H9 (cell line): ENCODE measurements at regions not wholly inside any gene's neighbourhood (a gene's known extent, or its start where the extent isn't known, plus 50 kb on each side); places are given as distances from the start of the nearest gene placed in this dataset.
A peak's percentile ranks its signal among the peaks of the same experiment; 100 is the strongest.

ENCODE experiments used
- DNase-seq: peaks from one replicate; pipeline ENCODE4 v3.0.0-alpha.2; 2017
- H2AFZ ChIP-seq: one replicate; pipeline ENCODE4 v1.6.1; 2013; ENCODE audit warnings: mild to moderate bottlenecking, low read length, control low read depth, moderate library complexity
- H2AK5ac ChIP-seq: 2 replicates; pipeline ENCODE4 v1.6.1; 2013; ENCODE audit warnings: low read length, control low read depth, mixed read lengths; ENCODE audit not compliant: insufficient read length
- H2BK120ac ChIP-seq: one replicate; pipeline ENCODE4 v1.6.1; 2013; ENCODE audit warnings: low read depth, mild to moderate bottlenecking, low read length, control low read depth, inconsistent platforms; ENCODE audit not compliant: poor library complexity, severe bottlenecking
- H2BK12ac ChIP-seq: 2 replicates; pipeline ENCODE4 v1.6.1; 2013; ENCODE audit warnings: low read length, control low read depth, mixed read lengths, low read depth; ENCODE audit not compliant: insufficient read length
- H2BK15ac ChIP-seq: 2 replicates; pipeline ENCODE4 v1.6.1; 2013; ENCODE audit warnings: low read depth, low read length, control low read depth
- H2BK20ac ChIP-seq: one replicate; pipeline ENCODE4 v1.6.1; 2013; ENCODE audit warnings: low read depth, mild to moderate bottlenecking, low read length, control low read depth, inconsistent platforms; ENCODE audit not compliant: poor library complexity, severe bottlenecking
- H2BK5ac ChIP-seq: 2 replicates; pipeline ENCODE4 v1.6.1; 2013; ENCODE audit warnings: low read length, control low read depth, mixed read lengths; ENCODE audit not compliant: insufficient read length
- H3K14ac ChIP-seq: 2 replicates; pipeline ENCODE4 v1.6.1; 2013; ENCODE audit warnings: low read length, control low read depth; ENCODE audit not compliant: insufficient read depth
- H3K18ac ChIP-seq: 2 replicates; pipeline ENCODE4 v1.6.1; 2013; ENCODE audit warnings: low read depth, mild to moderate bottlenecking, mixed read lengths, low read length, control low read depth; ENCODE audit not compliant: insufficient read length
- H3K23ac ChIP-seq: 2 replicates; pipeline ENCODE4 v1.6.1; 2013; ENCODE audit warnings: low read length, control low read depth, mixed read lengths, low read depth; ENCODE audit not compliant: insufficient read length
- H3K23me2 ChIP-seq: 2 replicates; pipeline ENCODE4 v1.6.1; 2013; ENCODE audit warnings: low read depth, mild to moderate bottlenecking, mixed read lengths, low read length, control low read depth; ENCODE audit not compliant: insufficient read length, poor library complexity, severe bottlenecking
- H3K27ac ChIP-seq: 2 replicates; pipeline ENCODE4 v1.5.1; 2013; ENCODE audit warnings: low read length, control low read depth, mixed read lengths, low read depth; ENCODE audit not compliant: insufficient read length
- H3K27me3 ChIP-seq: 2 replicates; pipeline ENCODE4 v1.6.1; 2013; ENCODE audit warnings: low read length, control low read depth, inconsistent platforms; ENCODE audit not compliant: insufficient read depth
- H3K4ac ChIP-seq: 2 replicates; pipeline ENCODE4 v1.6.1; 2013; ENCODE audit warnings: low read depth, mild to moderate bottlenecking, control low read depth, inconsistent platforms, low read length, moderate library complexity
- H3K4me1 ChIP-seq: 2 replicates; pipeline ENCODE4 v1.6.1; 2013; ENCODE audit warnings: low read length, control low read depth, inconsistent platforms; ENCODE audit not compliant: insufficient read depth
- H3K4me2 ChIP-seq: 2 replicates; pipeline ENCODE4 v1.6.1; 2013; ENCODE audit warnings: low read length, control low read depth, mixed read lengths; ENCODE audit not compliant: insufficient read length, insufficient read depth
- H3K56ac ChIP-seq: 2 replicates; pipeline ENCODE4 v1.6.1; 2013; ENCODE audit warnings: low read depth, mild to moderate bottlenecking, mixed read lengths, low read length, control low read depth; ENCODE audit not compliant: insufficient read length
- H3K79me1 ChIP-seq: 2 replicates; pipeline ENCODE4 v1.6.1; 2013; ENCODE audit warnings: low read depth, mild to moderate bottlenecking, moderate library complexity, low read length, control low read depth, inconsistent platforms; ENCODE audit not compliant: insufficient read depth, poor library complexity, severe bottlenecking
- H3K79me2 ChIP-seq: 2 replicates; pipeline ENCODE4 v1.6.1; 2013; ENCODE audit warnings: low read length, control low read depth, inconsistent platforms; ENCODE audit not compliant: insufficient read depth
- H3K9ac ChIP-seq: 2 replicates; pipeline ENCODE4 v1.6.1; 2013; ENCODE audit warnings: low read length, control low read depth, mixed read lengths; ENCODE audit not compliant: insufficient read length; ENCODE audit errors: extremely low read depth
- H3K9me3 ChIP-seq: one replicate; pipeline ENCODE4 v1.6.1; 2013; ENCODE audit warnings: low read depth, low read length, inconsistent platforms; ENCODE audit not compliant: control insufficient read depth
- H3T11ph ChIP-seq: one replicate; pipeline ENCODE4 v1.6.1; 2013; ENCODE audit warnings: mild to moderate bottlenecking, low read length, control low read depth, inconsistent platforms
- H4K20me1 ChIP-seq: one replicate; pipeline ENCODE4 v1.6.1; 2013; ENCODE audit not compliant: control insufficient read depth, insufficient read length, insufficient read depth
- H4K5ac ChIP-seq: 2 replicates; pipeline ENCODE4 v1.6.1; 2013; ENCODE audit warnings: low read depth, mild to moderate bottlenecking, mixed read lengths, low read length, control low read depth; ENCODE audit not compliant: insufficient read length
- H4K8ac ChIP-seq: replicated peaks from 2 replicates; pipeline ENCODE4 v1.6.1; 2013; ENCODE audit warnings: low read length, control low read depth, mixed read lengths, low read depth; ENCODE audit not compliant: insufficient read length
- H4K91ac ChIP-seq: 2 replicates; pipeline ENCODE4 v1.6.1; 2013; ENCODE audit warnings: low read depth, mild to moderate bottlenecking, moderate library complexity, mixed read lengths, low read length, control low read depth; ENCODE audit not compliant: insufficient read length
- H3K27ac Mint-ChIP-seq, 3 experiments: 2 replicates in 2 of 3; 3 replicates in 1 of 3; pipeline ENCODE4 v1.8.0; 2020 to 2021; ENCODE audit warnings: mixed read lengths in 3 of 3, mild to moderate bottlenecking in 1 of 3, moderate library complexity in 1 of 3
- H3K27me3 Mint-ChIP-seq: 2 replicates; pipeline ENCODE4 v1.8.0; 2021; ENCODE audit warnings: low read depth, mild to moderate bottlenecking, moderate library complexity, mixed read lengths
- H3K36me3 Mint-ChIP-seq, 3 experiments: 2 replicates in 2 of 3; 3 replicates in 1 of 3; pipeline ENCODE4 v1.8.0; 2020 to 2021; ENCODE audit warnings: low read depth in 3 of 3, mixed read lengths in 3 of 3; ENCODE audit not compliant: insufficient read depth in 1 of 3
- H3K4me1 Mint-ChIP-seq, 2 experiments: 2 replicates each; pipeline ENCODE4 v1.8.0; 2020; ENCODE audit warnings: mixed read lengths in 2 of 2
- H3K4me3 Mint-ChIP-seq, 2 experiments: 2 replicates in 1 of 2; 3 replicates in 1 of 2; pipeline ENCODE4 v1.8.0; 2020 to 2021; ENCODE audit warnings: mild to moderate bottlenecking in 2 of 2, mixed read lengths in 2 of 2, moderate library complexity in 1 of 2
- H3K9me3 Mint-ChIP-seq, 2 experiments: 2 replicates in 1 of 2; 3 replicates in 1 of 2; pipeline ENCODE4 v1.8.0; 2020; ENCODE audit warnings: mild to moderate bottlenecking in 2 of 2, mixed read lengths in 2 of 2, moderate library complexity in 1 of 2
- WGBS: extraction: QIAGEN DNeasy Blood & Tissue Kit; methylation state at CpG from one replicate; pipeline ENCODE4 v1.1.7; 2013; ENCODE audit warnings: missing lambda C conversion rate, low lambda C conversion rate, mixed read lengths; ENCODE audit not compliant: insufficient read length; ENCODE audit errors: extremely low coverage; 5-methylcytosine and 5-hydroxymethylcytosine counted together
- TF ChIP-seq, protein P1 (sequence below): fragments of 200-600 bp; sonication (generic); conservative IDR thresholded peaks from 3 replicates; pipeline ENCODE4 v1.8.0; 2021; ENCODE audit warnings: antibody characterized with exemption, mild to moderate bottlenecking

DNA sequence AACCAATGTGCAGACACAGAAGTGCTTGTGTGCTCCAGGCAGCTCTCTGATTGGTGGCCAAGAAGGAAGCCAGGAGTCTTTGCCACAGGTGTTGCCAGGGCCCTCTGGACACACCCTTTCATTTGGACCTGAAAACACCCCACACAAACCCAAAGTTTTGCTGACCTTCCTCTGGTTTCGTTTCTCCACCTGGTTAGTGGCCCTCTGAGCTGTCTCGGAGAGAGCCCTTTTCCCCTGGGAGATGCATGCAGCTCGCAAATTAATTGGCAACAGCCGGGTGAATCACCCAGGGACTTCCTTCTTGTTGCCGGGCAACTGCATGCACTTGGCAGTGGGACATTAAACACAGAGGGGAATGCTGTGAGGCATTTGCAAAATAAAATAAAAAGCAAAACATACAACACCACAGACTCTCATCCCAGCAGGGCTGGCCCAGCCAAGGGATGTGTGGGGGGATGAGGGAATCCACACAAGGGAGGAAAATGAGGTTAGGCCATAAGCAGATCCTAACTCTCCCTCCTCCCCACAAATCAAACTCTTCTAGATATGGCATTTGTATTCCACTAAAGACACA lies 286.6 kb downstream of the SOX9 start:
- Histone ChIP-seq H3K4me2 (no peak overlapping the region), H3K27me3 (peaks cover 40% of the 10 kb centered on the region; the same call in 1 of the 2 replicates), H2BK5ac (no peak overlapping the region), H3T11ph (no peak overlapping the region), H2BK12ac (no peak overlapping the region), H2BK20ac (no peak overlapping the region), H4K91ac (no peak overlapping the region), H3K4me1 (peaks cover 3% of the 10 kb centered on the region; the same call in 1 of the 2 replicates), H4K8ac (no peak overlapping the region), H3K23ac (no peak overlapping the region), H2AFZ (no peak overlapping the region), H2BK120ac (no peak overlapping the region), H3K23me2 (no peaks in the 10 kb centered on the region), H3K79me2 (no peaks in the 10 kb centered on the region), H3K14ac (no peak overlapping the region), H4K5ac (no peak overlapping the region), H3K9ac (no peak overlapping the region), H3K27ac (no peak overlapping the region), H3K18ac (no peak overlapping the region), H3K4ac (no peak overlapping the region), H2BK15ac (no peak overlapping the region), H3K9me3 (no peaks in the 10 kb centered on the region), H2AK5ac (no peak overlapping the region), H4K20me1 (no peaks in the 10 kb centered on the region), H3K56ac (no peak overlapping the region), H3K79me1 (no peaks in the 10 kb centered on the region)
- no peaks in the 10 kb centered on the region; a peak in 2 of 7 replicates for H3K36me3 Mint-ChIP-seq
- TF ChIP-seq, protein P1, sequence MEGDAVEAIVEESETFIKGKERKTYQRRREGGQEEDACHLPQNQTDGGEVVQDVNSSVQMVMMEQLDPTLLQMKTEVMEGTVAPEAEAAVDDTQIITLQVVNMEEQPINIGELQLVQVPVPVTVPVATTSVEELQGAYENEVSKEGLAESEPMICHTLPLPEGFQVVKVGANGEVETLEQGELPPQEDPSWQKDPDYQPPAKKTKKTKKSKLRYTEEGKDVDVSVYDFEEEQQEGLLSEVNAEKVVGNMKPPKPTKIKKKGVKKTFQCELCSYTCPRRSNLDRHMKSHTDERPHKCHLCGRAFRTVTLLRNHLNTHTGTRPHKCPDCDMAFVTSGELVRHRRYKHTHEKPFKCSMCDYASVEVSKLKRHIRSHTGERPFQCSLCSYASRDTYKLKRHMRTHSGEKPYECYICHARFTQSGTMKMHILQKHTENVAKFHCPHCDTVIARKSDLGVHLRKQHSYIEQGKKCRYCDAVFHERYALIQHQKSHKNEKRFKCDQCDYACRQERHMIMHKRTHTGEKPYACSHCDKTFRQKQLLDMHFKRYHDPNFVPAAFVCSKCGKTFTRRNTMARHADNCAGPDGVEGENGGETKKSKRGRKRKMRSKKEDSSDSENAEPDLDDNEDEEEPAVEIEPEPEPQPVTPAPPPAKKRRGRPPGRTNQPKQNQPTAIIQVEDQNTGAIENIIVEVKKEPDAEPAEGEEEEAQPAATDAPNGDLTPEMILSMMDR = no peak
- DNase-seq = peak; percentile 66
- H3K9me3 Mint-ChIP-seq = no peaks in the 10 kb centered on the region; a peak in 3 of 5 replicates
- peaks cover 13 to 19% of the 10 kb centered on the region in 2 experiments for H3K4me1 Mint-ChIP-seq
- no CpG with 5 or more reads among the region's 5 CpGs for WGBS
- no peak overlapping the region; a peak in 1 of 7 replicates for H3K27ac Mint-ChIP-seq
- no peak overlapping the region for H3K4me3 Mint-ChIP-seq
- peaks cover 68% of the 10 kb centered on the region for H3K27me3 Mint-ChIP-seq
